ENCODE measurements at regions not wholly inside any gene's neighbourhood (a gene's known extent, or its start where the extent isn't known, plus 50 kb on each side); places are given as distances from the start of the nearest gene placed in this dataset.

GRCh38 chr15:62449638-62450037, 284.6 kb upstream of the C2CD4B start:
- POLR2A ChIA-PET: no interaction called here
- Histone ChIP-seq H3K27ac (ENCODE audit: low read length in 2 of 2) (no peak overlapping the region), H3K36me3 (replicated peaks in 1 of 2; ENCODE audit: control extremely low read depth in 1 of 2, control insufficient read depth in 1 of 2, extremely low read depth in 1 of 2, insufficient read depth in 2 of 2, low read length in 1 of 2) (no peaks in the 10 kb centered on the region), H3K9ac (ENCODE audit: low read length) (no peak overlapping the region), H3K27me3 (replicated peaks in 1 of 4; ENCODE audit: control extremely low read depth in 1 of 4, control insufficient read depth in 3 of 4, insufficient read depth in 4 of 4, low read length in 3 of 4) (no peaks in the 10 kb centered on the region), H4K20me1 (ENCODE audit: control insufficient read depth, insufficient read depth, low read length, poor library complexity, severe bottlenecking) (no peaks in the 10 kb centered on the region), H3K4me3 (ENCODE audit: control extremely low read depth in 1 of 5, extremely low read depth in 1 of 5, insufficient read depth in 1 of 5, low read depth in 2 of 5, low read length in 4 of 5) (no peak overlapping the region), H3K4me1 (ENCODE audit: control insufficient read depth in 2 of 2, insufficient read depth in 2 of 2, low read length in 2 of 2) (no peaks in the 10 kb centered on the region), H3K9me3 (ENCODE audit: control extremely low read depth in 1 of 3, control insufficient read depth in 2 of 3, insufficient read depth in 1 of 3, low read length in 2 of 3) (no peaks in the 10 kb centered on the region), H3K4me2 (replicated peaks; ENCODE audit: low read depth, low read length, poor library complexity, severe bottlenecking) (no peak overlapping the region), H3K79me2 (ENCODE audit: control insufficient read depth, insufficient read depth, low read length) (no peaks in the 10 kb centered on the region), H2AFZ (ENCODE audit: insufficient read depth, low read depth, low read length, poor library complexity, severe bottlenecking) (no peak overlapping the region)
- Mint-ChIP-seq H3K27ac (no peak overlapping the region), H3K4me1 (no peaks in the 10 kb centered on the region), H3K27me3 (peaks cover 5% of the 10 kb centered on the region), H3K9me3 (ENCODE audit: insufficient read depth) (no peaks in the 10 kb centered on the region), H3K4me3 (no peak overlapping the region)
- CTCF ChIA-PET: no interaction called here
- no peak for ATAC-seq (ENCODE audit: low read depth)
- TF ChIP-seq EZH2 (IDR thresholded peaks at IDR 0.05; ENCODE audit: borderline replicate concordance, insufficient read depth, low read depth, low read length, poor library complexity, severe bottlenecking) (no peak), CTCF (IDR thresholded peaks at IDR 0.05) (no peak)
- intact Hi-C loops (cut with micrococcal nuclease): no loop called here
- no peak for DNase-seq
- WGBS (ENCODE audit: insufficient coverage): 87% methylated on average over 1 of the region's 1 CpG

- Histone ChIP-seq H3K4me2 (replicated peaks; ENCODE audit: low read depth, low read length, poor library complexity, severe bottlenecking) (no peak overlapping the region), H3K4me1 (ENCODE audit: control insufficient read depth in 2 of 2, insufficient read depth in 2 of 2, low read length in 2 of 2) (no peaks in the 10 kb centered on the region), H3K27ac (ENCODE audit: low read length in 2 of 2) (no peak overlapping the region), H3K36me3 (replicated peaks in 1 of 2; ENCODE audit: control extremely low read depth in 1 of 2, control insufficient read depth in 1 of 2, extremely low read depth in 1 of 2, insufficient read depth in 2 of 2, low read length in 1 of 2) (no peaks in the 10 kb centered on the region), H3K27me3 (replicated peaks in 1 of 4; ENCODE audit: control extremely low read depth in 1 of 4, control insufficient read depth in 3 of 4, insufficient read depth in 4 of 4, low read length in 3 of 4) (no peaks in the 10 kb centered on the region), H2AFZ (ENCODE audit: insufficient read depth, low read depth, low read length, poor library complexity, severe bottlenecking) (no peak overlapping the region), H3K9ac (ENCODE audit: low read length) (no peak overlapping the region), H4K20me1 (ENCODE audit: control insufficient read depth, insufficient read depth, low read length, poor library complexity, severe bottlenecking) (no peaks in the 10 kb centered on the region), H3K9me3 (ENCODE audit: control extremely low read depth in 1 of 3, control insufficient read depth in 2 of 3, insufficient read depth in 1 of 3, low read length in 2 of 3) (no peaks in the 10 kb centered on the region), H3K79me2 (ENCODE audit: control insufficient read depth, insufficient read depth, low read length) (no peaks in the 10 kb centered on the region), H3K4me3 (ENCODE audit: control extremely low read depth in 1 of 5, extremely low read depth in 1 of 5, insufficient read depth in 1 of 5, low read depth in 2 of 5, low read length in 4 of 5) (no peak overlapping the region)
- no peak overlapping the region for H3K4me3 Mint-ChIP-seq
- POLR2A ChIA-PET: no interaction called here
- H3K27ac Mint-ChIP-seq: no peak overlapping the region
- ATAC-seq (ENCODE audit: low read depth) (no peak), DNase-seq (no peak)
- 78% methylated on average over 5 of the region's 10 CpGs for WGBS (ENCODE audit: insufficient coverage)
- peaks cover 5% of the 10 kb centered on the region for H3K27me3 Mint-ChIP-seq
- no peaks in the 10 kb centered on the region for H3K4me1 Mint-ChIP-seq
- intact Hi-C loops (cut with micrococcal nuclease): no loop called here
- H3K9me3 Mint-ChIP-seq (ENCODE audit: insufficient read depth): no peaks in the 10 kb centered on the region
- CTCF ChIA-PET: no interaction called here
- no peak for TF ChIP-seq EZH2 (IDR thresholded peaks at IDR 0.05; ENCODE audit: borderline replicate concordance, insufficient read depth, low read depth, low read length, poor library complexity, severe bottlenecking)
- TF ChIP-seq CTCF (IDR thresholded peaks at IDR 0.05): no peak
These were observed 285.0 kb upstream of the C2CD4B start for GRCh38 chr15:62450061-62450460.

Measured in B cell (primary cell).